LNCAP (cell line): ENCODE measurements at regions not wholly inside any gene's neighbourhood (a gene's known extent, or its start where the extent isn't known, plus 50 kb on each side); places are given as distances from the start of the nearest gene placed in this dataset.

Source experiments
- CTCF ChIP-seq: fragments of 450-650 bp; IDR thresholded peaks from 2 replicates; pipeline ENCODE4 v1.5.1; 2017; ENCODE audit warnings: mild to moderate bottlenecking

- no peak for TF ChIP-seq CTCF
Observed at GRCh38 chr4:188611143-188611542, 471.9 kb downstream of the TRIML1 start.

GRCh38 chr4:188612659-188613058 lies 473.4 kb downstream of the TRIML1 start:
- no peak for TF ChIP-seq CTCF

GRCh38 chr4:188613976-188614375 lies 474.7 kb downstream of the TRIML1 start:
- no peak for TF ChIP-seq CTCF

GRCh38 chr4:188619456-188620149 lies 480.4 kb downstream of the TRIML1 start:
- no peak for TF ChIP-seq CTCF

- TF ChIP-seq CTCF: no peak
Observed at GRCh38 chr4:188620608-188621007, 481.4 kb downstream of the TRIML1 start.

- no peak for TF ChIP-seq CTCF
Observed at GRCh38 chr4:188623314-188623854, 484.1 kb downstream of the TRIML1 start.

- TF ChIP-seq CTCF: no peak
Observed at GRCh38 chr4:188624370-188624769, 485.1 kb downstream of the TRIML1 start.
